Breast epithelium (tissue), 4 donors: ENCODE measurements at regions not wholly inside any gene's neighbourhood (a gene's known extent, or its start where the extent isn't known, plus 50 kb on each side); places are given as distances from the start of the nearest gene placed in this dataset.
A peak's percentile ranks its signal among the peaks of the same experiment; 100 is the strongest.
"Not testable (repeated sequence)": the region's sequence is repeated elsewhere in the genome, so short reads cannot be mapped to it uniquely, and the experiment has no call there.

Source experiments
- DNase-seq, 2 donors: peaks; one replicate each; pipeline ENCODE4 v3.0.0-alpha.2; 2019; ENCODE audit warnings: low spot score in 2 of 2
- H3K27ac ChIP-seq, 2 donors: fragments of 200-600 bp; sonication (generic) in 1 of 2; one replicate each; pipeline ENCODE4 v1.5.1; 2016 to 2019; ENCODE audit warnings: mild to moderate bottlenecking in 1 of 2
- H3K27me3 ChIP-seq, 2 donors: fragments of 200-600 bp; sonication (generic) in 1 of 2; one replicate each; pipeline versions ENCODE4 v1.5.1 to v1.6.0; 2017 to 2019; ENCODE audit warnings: control low read depth in 1 of 2, mild to moderate bottlenecking in 1 of 2
- H3K36me3 ChIP-seq: fragments of 200-600 bp; one replicate; pipeline ENCODE4 v1.5.1; 2019
- H3K4me1 ChIP-seq, 2 donors: fragments of 200-600 bp; sonication (generic); one replicate each; pipeline ENCODE4 v1.5.1; 2016 to 2019; ENCODE audit warnings: control low read depth in 1 of 2
- H3K4me3 ChIP-seq, 3 donors: fragments of 200-600 bp; sonication (generic); 1 replicate in 2 of 3; 2 replicates in 1 of 3; pipeline ENCODE4 v1.5.1; 2016 to 2019; ENCODE audit warnings: mild to moderate bottlenecking in 3 of 3, moderate library complexity in 2 of 3
- H3K9me3 ChIP-seq, 2 donors: fragments of 200-600 bp; sonication (generic) in 1 of 2; one replicate each; pipeline ENCODE4 v1.5.1; 2016 to 2019; ENCODE audit warnings: control low read depth in 1 of 2
- CTCF ChIP-seq, 3 donors: fragments of 450-650 bp; IDR thresholded peaks; one replicate each; pipeline ENCODE4 v1.5.1; 2016 to 2017; ENCODE audit warnings: antibody characterized with exemption in 3 of 3, mild to moderate bottlenecking in 3 of 3, moderate library complexity in 3 of 3
- POLR2A ChIP-seq: fragments of 450-650 bp; IDR thresholded peaks from one replicate; pipeline ENCODE4 v1.6.1; 2016; ENCODE audit warnings: antibody characterized with exemption, mild to moderate bottlenecking, moderate library complexity
- POLR2AphosphoS5 ChIP-seq, 3 donors: sonication (generic); formaldehyde crosslinking; IDR thresholded peaks; one replicate each; pipeline ENCODE4 v1.6.1; 2017; ENCODE audit warnings: antibody characterized with exemption in 3 of 3
- intact Hi-C: fragments of 100-400 bp; cut with DNase I; formaldehyde crosslinking; loops from one replicate; pipeline ENCODE4 v1.15.1; 2023; ENCODE audit warnings: low total_unique reads

DNA sequence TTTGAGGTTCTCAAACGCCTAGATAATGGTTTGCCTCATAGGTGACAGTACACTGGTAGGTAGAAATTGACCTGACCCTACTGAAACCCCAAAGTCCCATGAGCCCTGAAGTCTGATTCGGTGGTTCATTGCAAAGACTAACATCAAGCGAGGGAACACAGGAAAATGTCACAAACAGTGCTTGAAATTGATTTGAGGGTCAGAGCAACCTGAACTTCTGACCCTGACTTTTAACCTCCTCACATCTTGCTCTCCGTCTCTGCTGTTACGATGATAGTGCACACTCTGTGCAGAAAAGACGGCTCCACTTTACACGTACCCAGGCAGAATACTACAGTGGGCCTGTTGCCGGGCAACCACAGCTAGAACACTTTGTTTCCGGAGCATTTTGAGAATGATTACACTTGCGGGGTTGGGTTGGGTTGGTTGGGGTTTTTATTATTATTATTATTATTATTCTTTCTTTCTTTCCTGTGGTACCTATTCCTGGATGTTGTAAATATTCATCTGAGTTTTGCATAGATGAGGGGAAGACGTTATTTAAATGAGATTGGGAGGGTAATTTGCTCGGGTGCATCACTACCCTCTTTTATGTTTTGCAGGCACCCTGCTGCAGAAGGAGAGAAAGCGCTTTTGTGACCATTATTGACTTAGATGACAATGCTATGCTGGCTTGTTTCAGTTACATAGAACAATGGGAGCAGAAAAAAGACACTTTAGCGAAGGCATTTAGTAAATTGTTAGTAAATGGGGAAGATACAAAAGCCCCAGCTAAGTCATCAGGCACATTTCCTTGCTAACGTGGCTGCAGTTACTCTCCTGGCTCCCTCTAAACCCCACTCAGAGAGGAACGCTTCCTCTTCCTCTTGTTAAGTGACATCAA is 438.1 kb upstream of the NRP1 start:
- peak overlapping the region in 1 of 2 donors; percentile 11 for H3K27ac ChIP-seq
- DNase-seq, result no peak

GRCh38 chr10:33771856-33772255 is 437.4 kb upstream of the NRP1 start:
- H3K4me1 ChIP-seq, H3K4me3 ChIP-seq, intact Hi-C loops, DNase-seq, H3K36me3 ChIP-seq, H3K9me3 ChIP-seq, H3K27me3 ChIP-seq, H3K27ac ChIP-seq: not testable (repeated sequence)

More for the DNA sequence above, 438.1 kb upstream of the NRP1 start:
- H3K27me3 ChIP-seq, result no peaks in the 10 kb centered on the region
- H3K4me3 ChIP-seq, result peak overlapping the region in 1 of 3 donors; percentile 13
- H3K36me3 ChIP-seq, result no peaks in the 10 kb centered on the region
- no peaks in the 10 kb centered on the region for H3K4me1 ChIP-seq
- intact Hi-C loops, result no loop called here
- no peaks in the 10 kb centered on the region for H3K9me3 ChIP-seq
- no peak for TF ChIP-seq POLR2A
- no peak for TF ChIP-seq CTCF (IDR thresholded peaks at IDR 0.05)
- TF ChIP-seq POLR2AphosphoS5 (IDR thresholded peaks at IDR 0.05), result no peak

DNA sequence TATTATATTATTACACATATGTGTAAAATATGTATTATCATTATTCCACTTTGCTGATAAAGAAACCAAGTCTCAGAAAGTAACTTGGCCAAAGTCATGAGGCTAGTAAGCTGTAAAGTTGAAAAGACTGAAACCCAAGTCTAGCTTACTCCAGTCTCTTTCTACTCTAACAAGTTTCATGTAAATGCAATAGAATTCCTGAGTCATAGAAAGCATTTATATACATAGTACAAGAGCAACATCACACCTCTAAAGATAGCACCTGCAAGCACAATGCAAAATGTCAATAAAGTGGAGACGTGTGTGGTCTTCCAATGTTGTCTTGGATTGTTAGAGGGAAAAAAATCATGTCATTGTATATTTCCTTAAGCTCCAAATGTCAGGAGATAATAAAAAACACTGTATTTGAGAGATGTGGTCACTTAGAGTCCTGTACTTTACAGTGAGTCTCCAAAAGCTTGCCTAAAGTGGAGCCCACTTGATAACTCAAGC is 430.3 kb upstream of the NRP1 start:
- Histone ChIP-seq H3K27ac (no peak overlapping the region), H3K9me3 (no peaks in the 10 kb centered on the region), H3K4me1 (no peaks in the 10 kb centered on the region), H3K4me3 (no peak overlapping the region), H3K27me3 (no peaks in the 10 kb centered on the region), H3K36me3 (no peaks in the 10 kb centered on the region)
- TF ChIP-seq POLR2A (no peak), POLR2AphosphoS5 (IDR thresholded peaks at IDR 0.05) (no peak), CTCF (IDR thresholded peaks at IDR 0.05) (no peak)
- DNase-seq, result no peak
- intact Hi-C loops, result no loop called here

DNA sequence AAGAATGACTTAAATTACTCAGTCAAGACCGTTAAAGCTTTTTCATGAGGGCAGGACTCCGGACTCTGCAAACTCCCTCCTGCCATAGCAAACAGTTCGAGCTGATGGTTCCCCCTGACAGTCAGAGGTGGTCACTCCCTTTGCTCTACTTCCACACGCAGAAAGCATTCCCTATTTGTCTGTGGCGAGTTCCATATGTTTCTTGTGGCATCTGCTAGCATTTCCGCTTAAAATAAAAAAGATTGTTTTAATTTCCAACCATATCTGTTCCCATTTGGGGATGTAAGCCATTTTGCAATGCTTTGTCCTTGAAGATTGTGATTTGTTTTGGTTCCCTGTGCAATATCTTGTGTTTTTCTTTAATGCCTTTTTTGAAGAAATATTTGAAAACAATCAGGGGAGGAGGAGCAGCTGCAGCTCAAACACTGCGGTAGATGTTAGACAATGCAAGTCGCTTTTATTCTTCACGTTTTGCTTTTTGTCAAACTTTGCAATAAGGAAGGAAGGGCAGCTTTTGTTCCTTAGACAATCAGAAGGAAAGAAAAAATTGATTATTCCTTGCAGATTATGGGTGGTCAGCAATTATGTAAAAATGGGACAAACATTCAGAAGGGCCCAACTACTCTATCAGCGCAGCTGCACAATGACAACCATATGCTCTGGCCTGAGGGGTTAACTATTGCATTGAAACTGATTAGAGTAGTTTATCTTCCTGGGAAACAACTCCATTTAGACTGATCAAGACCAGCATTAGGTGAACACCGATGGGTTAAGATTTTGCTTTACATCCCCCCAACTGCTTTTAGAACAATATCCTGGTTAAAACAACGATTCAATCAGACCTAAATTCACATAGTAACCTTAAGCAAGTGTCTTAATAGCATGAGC is 425.8 kb upstream of the NRP1 start:
- Histone ChIP-seq H3K27me3 (no peaks in the 10 kb centered on the region), H3K4me3 (no peak overlapping the region), H3K9me3 (no peaks in the 10 kb centered on the region), H3K27ac (no peak overlapping the region), H3K4me1 (no peaks in the 10 kb centered on the region), H3K36me3 (no peaks in the 10 kb centered on the region)
- no peak for TF ChIP-seq POLR2A
- intact Hi-C loops, result no loop called here
- no peak for DNase-seq

DNA sequence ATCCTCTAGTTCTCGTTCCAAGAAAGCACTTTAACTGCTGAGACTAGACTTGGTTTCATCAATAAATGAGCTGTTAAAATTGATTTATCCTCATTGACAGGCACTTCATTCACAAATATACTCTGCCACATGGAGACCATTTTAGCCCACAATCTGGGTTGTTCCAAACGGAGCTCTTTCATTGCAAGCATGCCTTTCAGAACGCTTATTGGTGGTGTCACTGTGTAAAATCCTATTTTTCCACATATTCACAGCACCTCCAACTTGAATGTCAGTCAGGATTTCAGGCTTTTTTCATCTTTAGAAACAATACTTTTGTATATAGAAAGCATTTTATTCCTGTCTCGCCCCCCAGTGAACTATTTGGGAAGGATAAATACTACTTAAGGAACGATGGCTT is 424.7 kb upstream of the NRP1 start:
- intact Hi-C loops, result no loop called here
- Histone ChIP-seq H3K9me3 (no peaks in the 10 kb centered on the region), H3K4me1 (no peaks in the 10 kb centered on the region), H3K27me3 (no peaks in the 10 kb centered on the region), H3K27ac (no peak overlapping the region), H3K36me3 (no peaks in the 10 kb centered on the region), H3K4me3 (no peak overlapping the region)
- DNase-seq, result no peak
- no peak for TF ChIP-seq CTCF (IDR thresholded peaks at IDR 0.05)
- TF ChIP-seq POLR2A, result no peak
- TF ChIP-seq POLR2AphosphoS5 (IDR thresholded peaks at IDR 0.05), result no peak

DNA sequence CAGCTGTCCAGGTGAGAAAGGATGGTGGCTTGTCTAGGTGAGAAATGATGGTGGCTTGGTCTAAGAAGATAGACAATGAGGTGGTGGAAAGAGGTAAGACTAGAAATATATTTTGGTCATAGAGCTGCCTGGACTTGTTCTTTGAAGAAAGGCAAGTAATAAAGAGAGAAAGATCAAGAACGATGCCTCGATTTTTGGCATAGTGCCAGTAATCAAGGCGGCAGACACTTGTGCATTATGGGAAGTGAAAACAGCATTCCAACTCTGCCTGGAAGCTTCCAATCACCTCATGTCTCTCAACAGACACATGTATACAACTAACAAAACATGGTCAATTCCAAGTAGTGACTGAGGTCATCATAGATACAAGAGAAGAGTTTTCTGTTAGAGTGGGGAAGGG is 423.8 kb upstream of the NRP1 start:
- TF ChIP-seq CTCF (IDR thresholded peaks at IDR 0.05), result no peak
- no peak for TF ChIP-seq POLR2A
- no peak for TF ChIP-seq POLR2AphosphoS5 (IDR thresholded peaks at IDR 0.05)
- Histone ChIP-seq H3K27ac (no peak overlapping the region), H3K27me3 (no peaks in the 10 kb centered on the region), H3K36me3 (no peaks in the 10 kb centered on the region), H3K4me3 (no peak overlapping the region), H3K9me3 (no peaks in the 10 kb centered on the region), H3K4me1 (no peaks in the 10 kb centered on the region)
- intact Hi-C loops, result no loop called here
- DNase-seq, result no peak
